H1 (cell line): ENCODE measurements at regions not wholly inside any gene's neighbourhood (a gene's known extent, or its start where the extent isn't known, plus 50 kb on each side); places are given as distances from the start of the nearest gene placed in this dataset.
A peak's percentile ranks its signal among the peaks of the same experiment; 100 is the strongest.

Experiments
- CTCF ChIA-PET: fragments of 300-600 bp; sonication (Branson Sonifier 250); formaldehyde crosslinking; loops from one replicate; lab custom pipeline; 2021; ENCODE audit not compliant: partially characterized antibody; lab: Charles Lee
- POLR2A ChIA-PET: fragments of 300-600 bp; sonication (Branson Sonifier 250); formaldehyde crosslinking; loops from one replicate; lab custom pipeline; 2021; ENCODE audit warnings: inconsistent platforms; ENCODE audit not compliant: partially characterized antibody; lab: Charles Lee
- DNase-seq, 2 experiments: peaks; one replicate each; pipeline versions ENCODE4 v3.0.0 to v3.0.0-alpha.2; 2010 to 2022; ENCODE audit warnings: low spot score in 2 of 2, low read depth in 1 of 2, mixed read lengths in 1 of 2
- FAIRE-seq: peaks from 2 replicates; lab custom pipeline; 2011; peaks lifted over from hg19 to GRCh38; lab: Jason Lieb, UNC
- H2AFZ ChIP-seq: 2 replicates; pipeline ENCODE4 v1.8.1; 2012; ENCODE audit warnings: low read length, inconsistent platforms
- H2AK5ac ChIP-seq: 2 replicates; pipeline ENCODE4 v1.6.1; 2013; ENCODE audit warnings: low read depth, low read length
- H2BK120ac ChIP-seq: replicated peaks from 2 replicates; pipeline ENCODE3; 2013; ENCODE audit warnings: low read depth, low read length, inconsistent platforms
- H2BK12ac ChIP-seq: 2 replicates; pipeline ENCODE4 v1.6.1; 2013; ENCODE audit warnings: low read depth, low read length
- H2BK15ac ChIP-seq: 2 replicates; pipeline ENCODE4 v1.6.1; 2013; ENCODE audit warnings: low read length
- H2BK20ac ChIP-seq: 2 replicates; pipeline ENCODE4 v1.6.1; 2013; ENCODE audit warnings: low read length
- H2BK5ac ChIP-seq: 2 replicates; pipeline ENCODE4 v1.6.1; 2013; ENCODE audit warnings: low read depth, low read length
- H3K14ac ChIP-seq: 2 replicates; pipeline ENCODE4 v1.6.1; 2013; ENCODE audit warnings: inconsistent platforms; ENCODE audit not compliant: insufficient read length
- H3K18ac ChIP-seq: 2 replicates; pipeline ENCODE4 v1.6.1; 2013; ENCODE audit warnings: low read length; ENCODE audit errors: extremely low read depth
- H3K23ac ChIP-seq: 2 replicates; pipeline ENCODE4 v1.6.1; 2013; ENCODE audit warnings: inconsistent platforms; ENCODE audit not compliant: insufficient read length
- H3K23me2 ChIP-seq: 2 replicates; pipeline ENCODE4 v1.6.1; 2013; ENCODE audit warnings: low read depth, low read length
- H3K27ac ChIP-seq: 2 replicates; pipeline ENCODE4 v1.6.1; 2011; ENCODE audit warnings: low read depth, low read length, inconsistent platforms
- H3K27me3 ChIP-seq, 4 experiments: replicated peaks in 1 of 4; 1 replicate in 1 of 4; 2 replicates in 3 of 4; pipeline versions ENCODE4 v1.6.1 to v1.8.1; 2011 to 2013; ENCODE audit warnings: low read length in 3 of 4, mild to moderate bottlenecking in 3 of 4, inconsistent platforms in 2 of 4, mixed read lengths in 2 of 4, moderate library complexity in 1 of 4; ENCODE audit not compliant: control insufficient read depth in 3 of 4, insufficient read depth in 3 of 4; ENCODE audit errors: extremely low read depth in 1 of 4
- H3K36me3 ChIP-seq, 4 experiments: 2 replicates each; pipeline versions ENCODE4 v1.6.1 to v1.8.1; 2011 to 2013; ENCODE audit warnings: mild to moderate bottlenecking in 4 of 4, low read length in 3 of 4, moderate library complexity in 2 of 4, control low read depth in 1 of 4, inconsistent platforms in 1 of 4; ENCODE audit not compliant: insufficient read depth in 4 of 4, control insufficient read depth in 2 of 4
- H3K4ac ChIP-seq: replicated peaks from 2 replicates; pipeline ENCODE3; 2013; ENCODE audit warnings: low read length, low read depth, mixed read lengths, inconsistent platforms; ENCODE audit not compliant: insufficient read length
- H3K4me1 ChIP-seq, 4 experiments: replicated peaks in 1 of 4; 1 replicate in 1 of 4; 2 replicates in 3 of 4; pipeline versions ENCODE4 v1.6.1 to v1.8.1; 2011 to 2013; ENCODE audit warnings: low read length in 3 of 4, inconsistent platforms in 2 of 4, mixed read lengths in 1 of 4; ENCODE audit not compliant: insufficient read depth in 4 of 4, control insufficient read depth in 3 of 4
- H3K4me2 ChIP-seq, 2 experiments: 2 replicates each; pipeline versions ENCODE4 v1.6.1 to v1.8.1; 2011 to 2013; ENCODE audit warnings: low read depth in 2 of 2, low read length in 2 of 2, control low read depth in 1 of 2, inconsistent platforms in 1 of 2, mild to moderate bottlenecking in 1 of 2; ENCODE audit not compliant: insufficient read depth in 1 of 2
- H3K4me3 ChIP-seq, 4 experiments: fragments of 200-600, 300-600 bp in 1 of 4; sonication (generic), shearing (Covaris generic), sonication (Bioruptor Twin) in 1 of 4; 2 replicates each; pipeline versions ENCODE4 v1.5.1 to v1.8.1; 2011 to 2016; ENCODE audit warnings: low read length in 4 of 4, low read depth in 3 of 4, control low read depth in 2 of 4, inconsistent platforms in 2 of 4, mild to moderate bottlenecking in 2 of 4, mixed read lengths in 1 of 4, moderate library complexity in 1 of 4; ENCODE audit not compliant: insufficient read depth in 2 of 4; ENCODE audit errors: extremely low read depth in 1 of 4
- H3K56ac ChIP-seq: replicated peaks from 2 replicates; pipeline ENCODE3; 2013; ENCODE audit warnings: low read depth, mild to moderate bottlenecking, mixed read lengths, low read length, inconsistent platforms; ENCODE audit not compliant: insufficient read length
- H3K79me1 ChIP-seq: 2 replicates; pipeline ENCODE4 v1.6.1; 2013; ENCODE audit warnings: low read depth, low read length, control low read depth
- H3K79me2 ChIP-seq, 2 experiments: 2 replicates each; pipeline versions ENCODE4 v1.6.1 to v1.8.1; 2012 to 2013; ENCODE audit warnings: low read length in 2 of 2, mild to moderate bottlenecking in 2 of 2, inconsistent platforms in 1 of 2; ENCODE audit not compliant: insufficient read depth in 2 of 2, control insufficient read depth in 1 of 2
- H3K9ac ChIP-seq, 4 experiments: replicated peaks in 1 of 4; 1 replicate in 1 of 4; 2 replicates in 3 of 4; pipeline versions ENCODE4 v1.6.1 to v1.8.1; 2011 to 2013; ENCODE audit warnings: low read depth in 3 of 4, low read length in 3 of 4, control low read depth in 2 of 4, mild to moderate bottlenecking in 2 of 4, moderate library complexity in 2 of 4, inconsistent platforms in 1 of 4; ENCODE audit errors: extremely low read depth in 1 of 4
- H3K9me3 ChIP-seq, 2 experiments: 2 replicates each; pipeline versions ENCODE4 v1.6.1 to v1.8.1; 2012 to 2013; ENCODE audit warnings: mild to moderate bottlenecking in 2 of 2, moderate library complexity in 2 of 2, control low read depth in 1 of 2, inconsistent platforms in 1 of 2, low read depth in 1 of 2, low read length in 1 of 2, mixed read lengths in 1 of 2; ENCODE audit not compliant: insufficient read depth in 2 of 2
- H4K20me1 ChIP-seq, 2 experiments: replicated peaks in 1 of 2; 2 replicates each; pipeline versions ENCODE3 to v1.8.1; 2011 to 2013; ENCODE audit warnings: inconsistent platforms in 2 of 2, low read length in 2 of 2, mild to moderate bottlenecking in 1 of 2; ENCODE audit not compliant: insufficient read depth in 2 of 2, control insufficient read depth in 1 of 2
- H4K5ac ChIP-seq: 2 replicates; pipeline ENCODE4 v1.6.1; 2013; ENCODE audit warnings: low read length, low read depth, mixed read lengths, inconsistent platforms; ENCODE audit not compliant: insufficient read length
- H4K8ac ChIP-seq: 2 replicates; pipeline ENCODE4 v1.8.0; 2013; ENCODE audit warnings: mild to moderate bottlenecking, moderate library complexity, low read length, inconsistent platforms; ENCODE audit not compliant: insufficient read depth; ENCODE audit errors: extremely low read depth
- H4K91ac ChIP-seq: replicated peaks from 2 replicates; pipeline ENCODE3; 2013; ENCODE audit warnings: low read length, mixed read lengths, inconsistent platforms; ENCODE audit not compliant: insufficient read length
- BACH1 ChIP-seq: IDR thresholded peaks from 2 replicates; pipeline ENCODE4 v1.6.1; 2012; ENCODE audit warnings: low read length, improper control_type of control experiment
- CBX8 ChIP-seq: fragments of 300-800, 300-1000 bp; sonication (generic); IDR thresholded peaks from 2 replicates; pipeline ENCODE4 v1.7.1; 2016; ENCODE audit warnings: low read depth, low read length, borderline replicate concordance
- CHD2 ChIP-seq: IDR thresholded peaks from 2 replicates; pipeline ENCODE4 v1.6.1; 2012; ENCODE audit warnings: low read length, improper control_type of control experiment
- HDAC2 ChIP-seq, 2 experiments: fragments of 300-600 bp in 1 of 2; sonication (generic) in 1 of 2; IDR thresholded peaks; 2 replicates each; pipeline ENCODE4 v1.6.1; 2011 to 2012; ENCODE audit warnings: low read depth in 2 of 2, low read length in 2 of 2, mild to moderate bottlenecking in 2 of 2, moderate library complexity in 2 of 2, borderline replicate concordance in 1 of 2, inconsistent platforms in 1 of 2
- KDM1A ChIP-seq: fragments of 200-600, 300-600 bp; sonication (generic); IDR thresholded peaks from 2 replicates; pipeline ENCODE4 v1.7.1; 2016; ENCODE audit warnings: mild to moderate bottlenecking, low read length, borderline replicate concordance
- KDM5A ChIP-seq: fragments of 200-600 bp; IDR thresholded peaks from 2 replicates; pipeline ENCODE4 v1.7.1; 2012; ENCODE audit warnings: mild to moderate bottlenecking, low read length, inconsistent platforms, mixed read lengths
- MAFK ChIP-seq: IDR thresholded peaks from 2 replicates; pipeline ENCODE4 v1.6.1; 2012; ENCODE audit warnings: low read depth, mild to moderate bottlenecking, improper control_type of control experiment, low read length
- PHF8 ChIP-seq: fragments of 200-600 bp; sonication (generic); conservative IDR thresholded peaks from 2 replicates; pipeline ENCODE4 v1.7.1; 2012; ENCODE audit warnings: low read depth, mild to moderate bottlenecking, inconsistent platforms, low read length, moderate library complexity
- RAD21 ChIP-seq, 2 experiments: IDR thresholded peaks in 1 of 2; conservative IDR thresholded peaks in 1 of 2; 2 replicates each; pipeline ENCODE4 v1.6.1; 2011; ENCODE audit warnings: low read depth in 2 of 2, low read length in 2 of 2, improper control_type of control experiment in 1 of 2, inconsistent platforms in 1 of 2, mild to moderate bottlenecking in 1 of 2, moderate library complexity in 1 of 2
- SAP30 ChIP-seq: fragments of 300-600 bp; sonication (generic); IDR thresholded peaks from 2 replicates; pipeline ENCODE4 v1.7.1; 2012; ENCODE audit warnings: low read length, moderate library complexity, mild to moderate bottlenecking, inconsistent platforms; ENCODE audit not compliant: insufficient read depth, insufficient replicate concordance
- SP1 ChIP-seq: IDR thresholded peaks from 2 replicates; pipeline ENCODE4 v1.6.1; 2011; ENCODE audit warnings: low read depth, low read length
- SP2 ChIP-seq: IDR thresholded peaks from 2 replicates; pipeline ENCODE4 v1.6.1; 2012; ENCODE audit warnings: mild to moderate bottlenecking, low read length, inconsistent platforms
- SP4 ChIP-seq: IDR thresholded peaks from 2 replicates; pipeline ENCODE4 v1.6.1; 2012; ENCODE audit warnings: low read length, inconsistent platforms
- TBP ChIP-seq: IDR thresholded peaks from 2 replicates; pipeline ENCODE4 v1.6.1; 2011; ENCODE audit warnings: low read depth, low read length, improper control_type of control experiment
- WGBS, 2 experiments: shearing (Covaris generic) in 1 of 2; methylation state at CpG; one replicate each; pipeline versions ENCODE4 v1.1.6 to v1.1.7; 2013 to 2015; ENCODE audit warnings: low lambda C conversion rate in 2 of 2, mixed read lengths in 2 of 2, inconsistent platforms in 1 of 2, low coverage in 1 of 2, missing lambda C conversion rate in 1 of 2; ENCODE audit not compliant: insufficient replicate concordance in 2 of 2, insufficient coverage in 1 of 2, insufficient read length in 1 of 2; ENCODE audit errors: extremely low coverage in 1 of 2, missing lambda C conversion rate in 1 of 2; 5-methylcytosine and 5-hydroxymethylcytosine counted together
- TF ChIP-seq, protein P1 (sequence below): IDR thresholded peaks from 2 replicates; pipeline ENCODE4 v1.6.1; 2012; ENCODE audit warnings: inconsistent platforms

DNA sequence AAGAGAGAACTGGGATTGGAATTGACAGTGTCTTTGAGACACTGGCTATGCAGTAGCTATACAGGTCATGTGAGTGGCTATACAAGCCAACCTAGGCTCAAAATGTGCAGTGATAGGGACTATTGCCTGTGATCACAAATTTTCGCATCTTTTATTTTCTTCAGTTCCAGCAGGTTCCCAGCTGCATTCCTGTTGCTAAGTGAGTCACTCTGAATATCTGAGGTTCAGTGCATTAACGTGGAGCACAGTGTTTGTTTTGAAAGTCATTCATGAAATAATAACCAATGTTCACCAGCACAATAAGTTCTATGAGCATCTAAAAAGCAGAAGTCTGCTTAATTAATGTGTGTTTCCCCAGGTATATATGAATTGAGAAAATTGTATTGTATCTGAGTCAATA, 1236.0 kb upstream of the CELF2 start:
- Histone ChIP-seq H2BK12ac (no peak overlapping the region), H3K56ac (no peak overlapping the region), H3K23me2 (no peaks in the 10 kb centered on the region), H2AK5ac (no peak overlapping the region), H3K9me3 (no peaks in the 10 kb centered on the region), H4K5ac (no peak overlapping the region), H3K9ac (peak overlapping the region in 1 of 4 experiments; percentile 34; a peak in 1 of 7 replicates), H2BK120ac (no peak overlapping the region), H4K8ac (no peak overlapping the region), H3K36me3 (no peaks in the 10 kb centered on the region), H3K27ac (no peak overlapping the region), H2BK5ac (no peak overlapping the region), H3K23ac (no peak overlapping the region), H3K4ac (no peak overlapping the region), H3K4me3 (no peak overlapping the region), H2BK20ac (no peak overlapping the region), H4K20me1 (no peaks in the 10 kb centered on the region), H2AFZ (no peak overlapping the region), H2BK15ac (no peak overlapping the region), H3K4me2 (no peak overlapping the region), H3K79me1 (no peaks in the 10 kb centered on the region), H3K27me3 (no peaks in the 10 kb centered on the region), H3K79me2 (no peaks in the 10 kb centered on the region), H4K91ac (no peak overlapping the region), H3K14ac (no peak overlapping the region), H3K18ac (no peak overlapping the region), H3K4me1 (no peaks in the 10 kb centered on the region)
- FAIRE-seq, result no peak
- POLR2A ChIA-PET, result interaction anchor here (1.2 kb wide), 1 partner anchor 8 kb away, joined by 3 read pairs; no protein-coding TSS in a partner anchor
- CTCF ChIA-PET, result no interaction called here
- 93% methylated on average over 2 of the region's 2 CpGs; no CpG with 5 or more reads in 1 of the 2 experiments for WGBS, 2 experiments
- TF ChIP-seq SP2, result no peak
- no peak for TF ChIP-seq HDAC2 (IDR thresholded peaks at IDR 0.05; ENCODE audit: borderline replicate concordance in 1 of 2, low read depth in 2 of 2, low read length in 2 of 2)
- no peak for TF ChIP-seq PHF8
- no peak for TF ChIP-seq SAP30
- no peak for TF ChIP-seq BACH1
- TF ChIP-seq KDM1A, result no peak
- no peak for TF ChIP-seq TBP
- no peak for TF ChIP-seq MAFK
- no peak for TF ChIP-seq RAD21 (IDR thresholded peaks at IDR 0.05 in 1 of 2, conservative IDR thresholded peaks at IDR 0.05 in 1 of 2; ENCODE audit: low read depth in 2 of 2, low read length in 2 of 2)
- TF ChIP-seq KDM5A, result no peak
- TF ChIP-seq SP1, result no peak
- no peak for TF ChIP-seq CBX8
- TF ChIP-seq CHD2, result no peak
- TF ChIP-seq SP4, result no peak
- TF ChIP-seq, protein P1, sequence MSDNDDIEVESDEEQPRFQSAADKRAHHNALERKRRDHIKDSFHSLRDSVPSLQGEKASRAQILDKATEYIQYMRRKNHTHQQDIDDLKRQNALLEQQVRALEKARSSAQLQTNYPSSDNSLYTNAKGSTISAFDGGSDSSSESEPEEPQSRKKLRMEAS, result no peak
- no peak for DNase-seq
